ENCODE measurements at regions not wholly inside any gene's neighbourhood (a gene's known extent, or its start where the extent isn't known, plus 50 kb on each side); places are given as distances from the start of the nearest gene placed in this dataset.

- TF ChIP-seq ZNF462 (CRISPR knock-in tag; IDR thresholded peaks at IDR 0.05) (no peak), EZH2phosphoT487 (IDR thresholded peaks at IDR 0.05; ENCODE audit: unreplicated experiment) (no peak)
Observed at GRCh38 chr7:49583440-49583839, 190.0 kb upstream of the VWC2 start (continued).

DNA sequence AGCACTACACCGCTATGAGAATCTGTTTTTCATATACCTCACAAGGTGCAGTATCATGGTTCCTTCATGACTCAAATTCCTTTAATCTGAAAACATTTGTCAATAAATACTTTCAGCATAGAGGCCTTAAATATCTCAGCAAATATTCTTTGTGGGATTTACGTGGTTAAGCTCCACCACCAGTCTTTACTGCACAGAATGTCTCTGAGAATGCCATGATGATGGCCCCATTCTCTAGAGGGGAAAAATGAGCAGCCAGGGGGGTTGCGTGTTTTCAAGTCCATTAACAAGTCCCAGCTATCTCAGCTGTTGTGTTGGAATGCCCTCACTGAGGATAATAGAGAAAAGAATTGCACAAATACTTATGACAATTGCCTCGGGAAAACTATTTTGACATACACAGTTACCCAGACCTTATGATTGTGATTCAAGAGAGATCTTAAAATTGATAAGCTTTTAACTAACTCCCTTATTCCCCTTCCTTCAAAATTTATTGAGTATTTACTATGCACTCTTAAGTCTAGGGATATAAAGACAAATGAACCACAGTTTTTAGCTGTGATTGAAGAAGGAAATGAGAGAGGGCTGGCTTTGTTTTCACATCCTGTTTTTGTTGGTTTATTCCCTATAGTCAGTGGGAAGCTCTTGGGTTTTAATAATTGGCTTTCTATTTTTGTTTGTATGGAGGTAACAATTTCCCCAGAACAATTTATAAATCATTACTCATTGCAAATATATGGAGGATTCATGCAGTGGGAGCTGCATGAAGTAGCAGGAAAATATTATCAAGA, 176.5 kb upstream of the VWC2 start:
- DNase-seq (ENCODE audit: low spot score) (no peak), ATAC-seq (no peak)
- Histone ChIP-seq H2AFZ (no peak overlapping the region), H3K4me1 (ENCODE audit: insufficient read depth) (no peaks in the 10 kb centered on the region), H3K36me3 (ENCODE audit: insufficient read depth) (no peaks in the 10 kb centered on the region), H3K27ac (ENCODE audit: low read depth) (no peak overlapping the region), H3F3A (replicated peaks; ENCODE audit: low read depth) (no peaks in the 10 kb centered on the region), H4K20me1 (replicated peaks; ENCODE audit: insufficient read depth) (no peaks in the 10 kb centered on the region), H3K4me3 (no peak overlapping the region), H3K9me2 (ENCODE audit: insufficient read depth) (0 out of 2 replicates have a peak, but pooled peaks cover 6% of the 10 kb centered on the region), H3K27me3 (ENCODE audit: insufficient read depth) (no peaks in the 10 kb centered on the region), H3K79me2 (replicated peaks; ENCODE audit: insufficient read depth) (no peaks in the 10 kb centered on the region), H3K4me2 (no peak overlapping the region)
- no peaks in the 10 kb centered on the region for H3K36me3 Mint-ChIP-seq (ENCODE audit: low read depth)
- H3K4me1 Mint-ChIP-seq = peaks cover 3% of the 10 kb centered on the region; the same call in 1 of the 3 replicates
- TF ChIP-seq, protein P1, sequence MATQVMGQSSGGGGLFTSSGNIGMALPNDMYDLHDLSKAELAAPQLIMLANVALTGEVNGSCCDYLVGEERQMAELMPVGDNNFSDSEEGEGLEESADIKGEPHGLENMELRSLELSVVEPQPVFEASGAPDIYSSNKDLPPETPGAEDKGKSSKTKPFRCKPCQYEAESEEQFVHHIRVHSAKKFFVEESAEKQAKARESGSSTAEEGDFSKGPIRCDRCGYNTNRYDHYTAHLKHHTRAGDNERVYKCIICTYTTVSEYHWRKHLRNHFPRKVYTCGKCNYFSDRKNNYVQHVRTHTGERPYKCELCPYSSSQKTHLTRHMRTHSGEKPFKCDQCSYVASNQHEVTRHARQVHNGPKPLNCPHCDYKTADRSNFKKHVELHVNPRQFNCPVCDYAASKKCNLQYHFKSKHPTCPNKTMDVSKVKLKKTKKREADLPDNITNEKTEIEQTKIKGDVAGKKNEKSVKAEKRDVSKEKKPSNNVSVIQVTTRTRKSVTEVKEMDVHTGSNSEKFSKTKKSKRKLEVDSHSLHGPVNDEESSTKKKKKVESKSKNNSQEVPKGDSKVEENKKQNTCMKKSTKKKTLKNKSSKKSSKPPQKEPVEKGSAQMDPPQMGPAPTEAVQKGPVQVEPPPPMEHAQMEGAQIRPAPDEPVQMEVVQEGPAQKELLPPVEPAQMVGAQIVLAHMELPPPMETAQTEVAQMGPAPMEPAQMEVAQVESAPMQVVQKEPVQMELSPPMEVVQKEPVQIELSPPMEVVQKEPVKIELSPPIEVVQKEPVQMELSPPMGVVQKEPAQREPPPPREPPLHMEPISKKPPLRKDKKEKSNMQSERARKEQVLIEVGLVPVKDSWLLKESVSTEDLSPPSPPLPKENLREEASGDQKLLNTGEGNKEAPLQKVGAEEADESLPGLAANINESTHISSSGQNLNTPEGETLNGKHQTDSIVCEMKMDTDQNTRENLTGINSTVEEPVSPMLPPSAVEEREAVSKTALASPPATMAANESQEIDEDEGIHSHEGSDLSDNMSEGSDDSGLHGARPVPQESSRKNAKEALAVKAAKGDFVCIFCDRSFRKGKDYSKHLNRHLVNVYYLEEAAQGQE (IDR thresholded peaks at IDR 0.05; ENCODE audit: unreplicated experiment) = no peak
- TF ChIP-seq ZNF114 (CRISPR knock-in tag; IDR thresholded peaks at IDR 0.05) (no peak), ZNF462 (CRISPR knock-in tag; IDR thresholded peaks at IDR 0.05) (no peak)
- H3K9me3 Mint-ChIP-seq = no peaks in the 10 kb centered on the region
- no peak overlapping the region for H3K4me3 Mint-ChIP-seq
- no peaks in the 10 kb centered on the region for H3K27me3 Mint-ChIP-seq (ENCODE audit: insufficient read depth, low read depth, poor library complexity)
- no peak overlapping the region for H3K27ac Mint-ChIP-seq

Data from GM23338 (cell line).